HepG2 (cell line): ENCODE measurements at regions not wholly inside any gene's neighbourhood (a gene's known extent, or its start where the extent isn't known, plus 50 kb on each side); places are given as distances from the start of the nearest gene placed in this dataset.

Experiments used
- ATAC-seq: fragments of 200-7000 bp; cut with Tn5 transposase; 3 replicates; pipeline ENCODE4 v1.9.1; 2020; ENCODE audit warnings: mild to moderate bottlenecking, moderate library complexity
- BruUV-seq: library from RNA; stranded (reverse); fragments of 400-500 nt; replicated peaks from 2 replicates; lab custom pipeline; 2021; lab: Mats Ljungman, UMichigan
- CTCF ChIA-PET: fragments of 300-600 bp; formaldehyde crosslinking; extraction: SDS; loops from one replicate; lab custom pipeline; 2021; ENCODE audit warnings: low total read pairs, inconsistent platforms, low intra/inter-chr PET ratio; lab: Yijun Ruan, JAX
- POLR2A ChIA-PET: fragments of 350-600 bp; sonication (Branson Sonifier 250); formaldehyde crosslinking; loops from one replicate; lab custom pipeline; 2020; ENCODE audit warnings: antibody characterized with exemption, inconsistent platforms; lab: Yijun Ruan, JAX
- DNase-seq: peaks from one replicate; pipeline ENCODE4 v3.0.0-alpha.2; 2015; ENCODE audit warnings: low spot score
- FAIRE-seq: peaks from 3 replicates; lab custom pipeline; 2011; peaks lifted over from hg19 to GRCh38; lab: Jason Lieb, UNC
- H2AFZ ChIP-seq: one replicate; pipeline ENCODE4 v1.6.1; 2011; ENCODE audit warnings: low read length, inconsistent platforms
- H3K27ac ChIP-seq: fragments of 300-600 bp; 3 replicates; pipeline ENCODE4 v1.8.0; 2011; ENCODE audit warnings: mixed run types, mild to moderate bottlenecking, mixed read lengths, low read length, inconsistent platforms; ENCODE audit not compliant: insufficient read depth; ENCODE audit errors: extremely low read length
- H3K27me3 ChIP-seq, 2 experiments: fragments of 200-600 bp in 1 of 2; 2 replicates in 1 of 2; 3 replicates in 1 of 2; pipeline versions ENCODE4 v1.6.0 to v1.8.0; 2011; ENCODE audit warnings: low read length in 2 of 2, mild to moderate bottlenecking in 2 of 2, moderate library complexity in 2 of 2, inconsistent platforms in 1 of 2; ENCODE audit not compliant: insufficient read depth in 2 of 2, control insufficient read depth in 1 of 2
- H3K36me3 ChIP-seq, 2 experiments: fragments of 200-600 bp in 1 of 2; replicated peaks in 1 of 2; 2 replicates in 1 of 2; 3 replicates in 1 of 2; pipeline versions ENCODE4 v1.5.1 to v1.8.0; 2011; ENCODE audit warnings: low read length in 2 of 2, inconsistent platforms in 1 of 2; ENCODE audit not compliant: insufficient read depth in 2 of 2, control insufficient read depth in 1 of 2
- H3K4me1 ChIP-seq: 2 replicates; pipeline ENCODE4 v1.5.1; 2012; ENCODE audit warnings: low read length, inconsistent platforms; ENCODE audit not compliant: insufficient read depth
- H3K4me2 ChIP-seq: 2 replicates; pipeline ENCODE4 v1.6.0; 2011; ENCODE audit warnings: low read depth, low read length, inconsistent platforms
- H3K4me3 ChIP-seq, 3 experiments: fragments of 200-600 bp in 1 of 3; sonication (generic), shearing (Covaris generic) in 1 of 3; replicated peaks in 1 of 3; 2 replicates each; pipeline ENCODE4 v1.5.1; 2011 to 2016; ENCODE audit warnings: low read length in 3 of 3, inconsistent platforms in 2 of 3, low read depth in 2 of 3, mild to moderate bottlenecking in 2 of 3, control low read depth in 1 of 3, mixed read lengths in 1 of 3; ENCODE audit not compliant: insufficient read depth in 1 of 3
- H3K79me2 ChIP-seq: one replicate; pipeline ENCODE4 v1.6.1; 2011; ENCODE audit warnings: low read length, inconsistent platforms; ENCODE audit not compliant: insufficient read depth
- H3K9ac ChIP-seq: 2 replicates; pipeline ENCODE4 v1.6.0; 2011; ENCODE audit warnings: mild to moderate bottlenecking, low read depth, low read length, inconsistent platforms; ENCODE audit not compliant: insufficient read depth
- H3K9me3 ChIP-seq: 2 replicates; pipeline ENCODE4 v1.5.1; 2012; ENCODE audit warnings: mild to moderate bottlenecking, low read length
- H4K20me1 ChIP-seq: 2 replicates; pipeline ENCODE4 v1.6.0; 2011; ENCODE audit warnings: inconsistent platforms, mild to moderate bottlenecking, low read length, moderate library complexity; ENCODE audit not compliant: insufficient read depth
- ATAD3A ChIP-seq: sonication (generic); formaldehyde crosslinking; IDR thresholded peaks from 2 replicates; pipeline ENCODE4 v1.4.0; 2020; ENCODE audit warnings: missing genetic modification reagents
- HNRNPLL ChIP-seq: fragments of 200-400 bp; formaldehyde crosslinking; IDR thresholded peaks from 2 replicates; pipeline ENCODE4 v1.6.1; 2017; ENCODE audit warnings: mild to moderate bottlenecking, low read depth, low read length; ENCODE audit not compliant: poor library complexity, severe bottlenecking
- KDM4B ChIP-seq: sonication (generic); formaldehyde crosslinking; IDR thresholded peaks from 2 replicates; pipeline ENCODE4 v1.4.0; 2020; ENCODE audit warnings: missing genetic modification reagents
- MLLT10 ChIP-seq: sonication (generic); formaldehyde crosslinking; IDR thresholded peaks from 2 replicates; pipeline ENCODE4 v1.4.0; 2020; ENCODE audit warnings: missing genetic modification reagents
- SIN3A ChIP-seq: IDR thresholded peaks from 2 replicates; pipeline ENCODE4 v1.6.1; 2011; ENCODE audit warnings: low read depth, mild to moderate bottlenecking, control low read depth, low read length, borderline replicate concordance
- TCF7L2 ChIP-seq: IDR thresholded peaks from 2 replicates; pipeline ENCODE4 v1.6.1; 2011; ENCODE audit warnings: mild to moderate bottlenecking, low read depth, low read length, moderate library complexity
- ZFP82 ChIP-seq: sonication (generic); formaldehyde crosslinking; IDR thresholded peaks from 2 replicates; pipeline ENCODE4 v1.5.1; 2020; ENCODE audit warnings: mild to moderate bottlenecking, missing genetic modification reagents, borderline replicate concordance
- ZIK1 ChIP-seq: sonication (generic); formaldehyde crosslinking; IDR thresholded peaks from 2 replicates; pipeline ENCODE4 v1.5.0; 2020; ENCODE audit warnings: mild to moderate bottlenecking, low read depth, missing genetic modification reagents, borderline replicate concordance
- ZNF138 ChIP-seq: sonication (generic); formaldehyde crosslinking; IDR thresholded peaks from 2 replicates; pipeline ENCODE4 v1.5.0; 2020; ENCODE audit warnings: mild to moderate bottlenecking, low read depth, missing genetic modification reagents
- ZNF263 ChIP-seq: sonication (generic); formaldehyde crosslinking; IDR thresholded peaks from 2 replicates; pipeline ENCODE4 v1.4.0; 2020; ENCODE audit warnings: missing genetic modification reagents
- ZNF451 ChIP-seq: sonication (generic); formaldehyde crosslinking; IDR thresholded peaks from 2 replicates; pipeline ENCODE4 v1.5.0; 2020; ENCODE audit warnings: mild to moderate bottlenecking, missing genetic modification reagents
- ZSCAN22 ChIP-seq: sonication (generic); formaldehyde crosslinking; IDR thresholded peaks from 2 replicates; pipeline ENCODE4 v1.4.0; 2020; ENCODE audit warnings: mild to moderate bottlenecking, missing genetic modification reagents
- WGBS: methylation state at CpG from one replicate; pipeline ENCODE4 v1.1.6; 2017; ENCODE audit warnings: low lambda C conversion rate; 5-methylcytosine and 5-hydroxymethylcytosine counted together
- in situ Hi-C: cut with HindIII; loops from 2 replicates; pipeline ENCODE4 v1.10.0; 2017; ENCODE audit warnings: low pct_unique_long_range_greater_than_20kb; ENCODE audit not compliant: extremely low pct_ligation_motif_present
- intact Hi-C: fragments of 100-400 bp; cut with micrococcal nuclease; formaldehyde crosslinking; loops from one replicate; pipeline ENCODE4 v1.10.0; 2022; ENCODE audit not compliant: unreplicated experiment
- TF ChIP-seq, protein P1 (sequence below): sonication (generic); formaldehyde crosslinking; IDR thresholded peaks from 2 replicates; pipeline ENCODE4 v1.4.0; 2020; ENCODE audit warnings: missing genetic modification reagents
- TF ChIP-seq, protein P2 (sequence below): sonication (generic); formaldehyde crosslinking; IDR thresholded peaks from 2 replicates; pipeline ENCODE4 v1.5.0; 2020; ENCODE audit warnings: mild to moderate bottlenecking, missing genetic modification reagents
- TF ChIP-seq, protein P3 (sequence below): IDR thresholded peaks from 2 replicates; pipeline ENCODE4 v1.6.1; 2018; ENCODE audit warnings: missing genetic modification reagents, mild to moderate bottlenecking, missing compliant biosample characterization
- TF ChIP-seq, protein P4 (sequence below): IDR thresholded peaks from 2 replicates; pipeline ENCODE4 v1.6.1; 2016
- TF ChIP-seq, protein P5 (sequence below): sonication (generic); formaldehyde crosslinking; IDR thresholded peaks from 2 replicates; pipeline ENCODE4 v1.8.0; 2022; ENCODE audit warnings: mild to moderate bottlenecking, missing genetic modification reagents, moderate library complexity

DNA sequence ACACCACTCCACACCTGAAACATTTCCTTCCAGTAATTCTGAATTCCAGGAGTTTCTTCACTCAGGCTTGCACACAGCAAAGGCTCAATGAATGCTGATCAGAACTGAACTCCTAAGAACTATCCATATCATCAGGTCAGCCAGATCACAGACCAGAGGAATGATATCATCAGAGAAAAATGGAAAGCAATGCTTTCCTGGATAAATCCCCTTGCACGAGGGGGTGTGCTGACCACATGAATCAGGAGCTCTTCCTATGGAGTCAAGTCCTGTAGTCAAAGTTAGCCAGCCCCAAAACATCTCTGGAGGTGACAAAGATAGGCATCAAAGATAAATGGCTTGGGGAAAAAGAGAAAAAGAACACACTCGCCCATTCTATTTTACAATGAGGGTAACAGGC lies 83.8 kb upstream of the ACVR2A start (continued):
- TF ChIP-seq, protein P1, sequence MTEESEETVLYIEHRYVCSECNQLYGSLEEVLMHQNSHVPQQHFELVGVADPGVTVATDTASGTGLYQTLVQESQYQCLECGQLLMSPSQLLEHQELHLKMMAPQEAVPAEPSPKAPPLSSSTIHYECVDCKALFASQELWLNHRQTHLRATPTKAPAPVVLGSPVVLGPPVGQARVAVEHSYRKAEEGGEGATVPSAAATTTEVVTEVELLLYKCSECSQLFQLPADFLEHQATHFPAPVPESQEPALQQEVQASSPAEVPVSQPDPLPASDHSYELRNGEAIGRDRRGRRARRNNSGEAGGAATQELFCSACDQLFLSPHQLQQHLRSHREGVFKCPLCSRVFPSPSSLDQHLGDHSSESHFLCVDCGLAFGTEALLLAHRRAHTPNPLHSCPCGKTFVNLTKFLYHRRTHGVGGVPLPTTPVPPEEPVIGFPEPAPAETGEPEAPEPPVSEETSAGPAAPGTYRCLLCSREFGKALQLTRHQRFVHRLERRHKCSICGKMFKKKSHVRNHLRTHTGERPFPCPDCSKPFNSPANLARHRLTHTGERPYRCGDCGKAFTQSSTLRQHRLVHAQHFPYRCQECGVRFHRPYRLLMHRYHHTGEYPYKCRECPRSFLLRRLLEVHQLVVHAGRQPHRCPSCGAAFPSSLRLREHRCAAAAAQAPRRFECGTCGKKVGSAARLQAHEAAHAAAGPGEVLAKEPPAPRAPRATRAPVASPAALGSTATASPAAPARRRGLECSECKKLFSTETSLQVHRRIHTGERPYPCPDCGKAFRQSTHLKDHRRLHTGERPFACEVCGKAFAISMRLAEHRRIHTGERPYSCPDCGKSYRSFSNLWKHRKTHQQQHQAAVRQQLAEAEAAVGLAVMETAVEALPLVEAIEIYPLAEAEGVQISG (CRISPR knock-in tag) = no peak
- TF ChIP-seq, protein P2, sequence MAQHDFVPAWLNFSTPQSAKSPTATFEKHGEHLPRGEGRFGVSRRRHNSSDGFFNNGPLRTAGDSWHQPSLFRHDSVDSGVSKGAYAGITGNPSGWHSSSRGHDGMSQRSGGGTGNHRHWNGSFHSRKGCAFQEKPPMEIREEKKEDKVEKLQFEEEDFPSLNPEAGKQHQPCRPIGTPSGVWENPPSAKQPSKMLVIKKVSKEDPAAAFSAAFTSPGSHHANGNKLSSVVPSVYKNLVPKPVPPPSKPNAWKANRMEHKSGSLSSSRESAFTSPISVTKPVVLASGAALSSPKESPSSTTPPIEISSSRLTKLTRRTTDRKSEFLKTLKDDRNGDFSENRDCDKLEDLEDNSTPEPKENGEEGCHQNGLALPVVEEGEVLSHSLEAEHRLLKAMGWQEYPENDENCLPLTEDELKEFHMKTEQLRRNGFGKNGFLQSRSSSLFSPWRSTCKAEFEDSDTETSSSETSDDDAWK (CRISPR knock-in tag) = no peak
- TF ChIP-seq ZNF263 (CRISPR knock-in tag) = no peak
- no peak for TF ChIP-seq ZFP82 (CRISPR knock-in tag)

DNA sequence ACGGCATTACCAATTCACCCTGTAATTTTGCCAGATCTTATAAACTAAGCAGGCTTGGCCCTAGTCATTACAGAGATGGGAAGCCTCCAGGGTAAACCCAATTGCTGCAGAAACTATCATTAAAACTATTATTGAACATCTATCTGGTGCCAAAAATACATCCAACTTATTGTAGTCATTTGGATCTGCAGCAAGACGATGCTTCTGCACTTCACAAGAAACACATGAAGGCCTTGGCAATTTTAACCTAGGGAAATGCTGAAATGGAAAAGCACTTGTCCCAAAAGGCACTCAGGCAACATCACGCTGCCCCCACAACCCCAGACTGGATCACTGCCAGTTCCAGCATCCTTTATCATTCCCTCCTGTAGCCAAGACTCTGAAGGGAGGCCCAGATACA lies 85.3 kb upstream of the ACVR2A start:
- Histone ChIP-seq H3K4me3 (no peak overlapping the region), H3K9me3 (no peaks in the 10 kb centered on the region), H3K9ac (no peak overlapping the region), H3K27ac (no peak overlapping the region), H3K4me2 (no peak overlapping the region), H4K20me1 (no peaks in the 10 kb centered on the region), H3K79me2 (no peaks in the 10 kb centered on the region), H2AFZ (no peak overlapping the region), H3K36me3 (no peaks in the 10 kb centered on the region), H3K27me3 (no peaks in the 10 kb centered on the region), H3K4me1 (no peaks in the 10 kb centered on the region)
- BruUV-seq = no TSS peak
- no peak for ATAC-seq
- DNase-seq = no peak
- intact Hi-C loops = no loop called here
- FAIRE-seq = no peak
- CTCF ChIA-PET = no interaction called here
- in situ Hi-C loops = no loop called here
- POLR2A ChIA-PET = no interaction called here
- WGBS = 0% methylated on average over 3 of the region's 3 CpGs
- TF ChIP-seq ZNF451 (CRISPR knock-in tag) (no peak), HNRNPLL (no peak), SIN3A (no peak), ATAD3A (no peak), ZNF138 (CRISPR knock-in tag) (no peak), ZSCAN22 (no peak), KDM4B (CRISPR knock-in tag) (no peak), ZIK1 (CRISPR knock-in tag) (no peak), TCF7L2 (no peak), MLLT10 (CRISPR knock-in tag) (no peak)
- TF ChIP-seq, protein P3, sequence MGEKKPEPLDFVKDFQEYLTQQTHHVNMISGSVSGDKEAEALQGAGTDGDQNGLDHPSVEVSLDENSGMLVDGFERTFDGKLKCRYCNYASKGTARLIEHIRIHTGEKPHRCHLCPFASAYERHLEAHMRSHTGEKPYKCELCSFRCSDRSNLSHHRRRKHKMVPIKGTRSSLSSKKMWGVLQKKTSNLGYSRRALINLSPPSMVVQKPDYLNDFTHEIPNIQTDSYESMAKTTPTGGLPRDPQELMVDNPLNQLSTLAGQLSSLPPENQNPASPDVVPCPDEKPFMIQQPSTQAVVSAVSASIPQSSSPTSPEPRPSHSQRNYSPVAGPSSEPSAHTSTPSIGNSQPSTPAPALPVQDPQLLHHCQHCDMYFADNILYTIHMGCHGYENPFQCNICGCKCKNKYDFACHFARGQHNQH (CRISPR knock-in tag) = no peak
- TF ChIP-seq, protein P4, sequence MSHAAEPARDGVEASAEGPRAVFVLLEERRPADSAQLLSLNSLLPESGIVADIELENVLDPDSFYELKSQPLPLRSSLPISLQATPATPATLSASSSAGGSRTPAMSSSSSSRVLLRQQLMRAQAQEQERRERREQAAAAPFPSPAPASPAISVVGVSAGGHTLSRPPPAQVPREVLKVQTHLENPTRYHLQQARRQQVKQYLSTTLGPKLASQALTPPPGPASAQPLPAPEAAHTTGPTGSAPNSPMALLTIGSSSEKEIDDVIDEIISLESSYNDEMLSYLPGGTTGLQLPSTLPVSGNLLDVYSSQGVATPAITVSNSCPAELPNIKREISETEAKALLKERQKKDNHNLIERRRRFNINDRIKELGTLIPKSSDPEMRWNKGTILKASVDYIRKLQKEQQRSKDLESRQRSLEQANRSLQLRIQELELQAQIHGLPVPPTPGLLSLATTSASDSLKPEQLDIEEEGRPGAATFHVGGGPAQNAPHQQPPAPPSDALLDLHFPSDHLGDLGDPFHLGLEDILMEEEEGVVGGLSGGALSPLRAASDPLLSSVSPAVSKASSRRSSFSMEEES (CRISPR knock-in tag) = no peak
- TF ChIP-seq, protein P5, sequence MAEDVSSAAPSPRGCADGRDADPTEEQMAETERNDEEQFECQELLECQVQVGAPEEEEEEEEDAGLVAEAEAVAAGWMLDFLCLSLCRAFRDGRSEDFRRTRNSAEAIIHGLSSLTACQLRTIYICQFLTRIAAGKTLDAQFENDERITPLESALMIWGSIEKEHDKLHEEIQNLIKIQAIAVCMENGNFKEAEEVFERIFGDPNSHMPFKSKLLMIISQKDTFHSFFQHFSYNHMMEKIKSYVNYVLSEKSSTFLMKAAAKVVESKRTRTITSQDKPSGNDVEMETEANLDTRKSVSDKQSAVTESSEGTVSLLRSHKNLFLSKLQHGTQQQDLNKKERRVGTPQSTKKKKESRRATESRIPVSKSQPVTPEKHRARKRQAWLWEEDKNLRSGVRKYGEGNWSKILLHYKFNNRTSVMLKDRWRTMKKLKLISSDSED (CRISPR knock-in tag) = no peak
